Activated naive CD8-positive, alpha-beta T cell treated with anti-CD3 and anti-CD28 coated beads, Interleukin-2, amount 50 U/mL, for 24 hours (primary cell): ENCODE measurements at regions not wholly inside any gene's neighbourhood (a gene's known extent, or its start where the extent isn't known, plus 50 kb on each side); places are given as distances from the start of the nearest gene placed in this dataset.

Source experiments
- ATAC-seq: fragments of 150-1000 bp; cut with Tn5 transposase; one replicate; pipeline ENCODE4 v1.10.0; 2021
- DNase-seq: peaks from one replicate; pipeline ENCODE4 v3.0.0; 2021
- H3K27ac Mint-ChIP-seq: one replicate; pipeline ENCODE4 v1.8.0; 2021; ENCODE audit warnings: mild to moderate bottlenecking, mixed read lengths
- H3K27me3 Mint-ChIP-seq: one replicate; pipeline ENCODE4 v1.8.0; 2021; ENCODE audit warnings: mixed read lengths
- H3K36me3 Mint-ChIP-seq: one replicate; pipeline ENCODE4 v1.8.0; 2021; ENCODE audit warnings: low read depth, mixed read lengths
- H3K4me1 Mint-ChIP-seq: one replicate; pipeline ENCODE4 v1.8.0; 2021; ENCODE audit warnings: mixed read lengths
- H3K4me3 Mint-ChIP-seq: one replicate; pipeline ENCODE4 v1.8.0; 2021; ENCODE audit warnings: mild to moderate bottlenecking, moderate library complexity, mixed read lengths
- H3K9me3 Mint-ChIP-seq: one replicate; pipeline ENCODE4 v1.8.0; 2021; ENCODE audit warnings: mixed read lengths

DNA sequence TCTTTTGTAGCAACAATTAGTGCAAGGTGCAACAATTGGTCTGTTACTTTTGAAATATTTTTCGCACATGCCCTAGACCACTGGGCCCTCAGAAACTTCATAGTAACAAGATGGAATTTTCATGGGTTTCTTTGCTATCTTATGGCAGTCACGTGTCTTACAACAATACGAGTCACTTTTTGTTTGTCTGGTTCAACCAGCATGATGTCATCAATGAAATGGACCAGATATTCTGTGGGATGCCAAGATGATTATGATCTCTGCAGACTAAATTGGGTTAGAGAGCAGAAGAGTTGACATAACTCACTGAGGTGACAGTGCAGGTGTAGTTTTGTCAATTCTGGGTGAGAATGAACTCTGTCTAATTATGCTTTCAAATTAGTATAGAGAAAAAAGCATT lies 239.6 kb upstream of the RIOK2 start:
- Mint-ChIP-seq H3K9me3 (no peaks in the 10 kb centered on the region), H3K4me3 (no peak overlapping the region), H3K27me3 (no peaks in the 10 kb centered on the region), H3K4me1 (no peaks in the 10 kb centered on the region), H3K27ac (no peak overlapping the region), H3K36me3 (no peaks in the 10 kb centered on the region)
- no peak for DNase-seq
- ATAC-seq = no peak

DNA sequence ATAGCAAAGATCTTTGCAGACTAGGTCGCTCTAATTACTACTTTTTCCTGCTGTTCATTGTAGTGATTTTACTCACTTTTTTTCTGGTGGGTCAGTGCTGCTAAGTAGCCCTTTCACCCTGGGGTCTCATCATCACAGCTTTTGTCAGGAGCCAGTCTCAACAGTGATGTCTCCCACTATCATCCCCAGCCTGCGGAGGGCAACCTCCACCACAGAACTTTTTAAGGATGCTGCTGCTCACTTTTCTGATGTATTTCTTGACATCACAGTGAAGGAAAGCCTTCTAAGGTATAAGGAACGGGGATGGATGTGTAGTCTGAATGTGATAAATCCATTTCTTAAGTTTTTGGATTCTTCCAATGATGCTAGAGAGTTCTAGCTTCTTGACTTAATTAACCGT lies 242.5 kb upstream of the RIOK2 start:
- H3K36me3 Mint-ChIP-seq = no peaks in the 10 kb centered on the region
- no peaks in the 10 kb centered on the region for H3K27me3 Mint-ChIP-seq
- ATAC-seq (no peak), DNase-seq (no peak)
- no peaks in the 10 kb centered on the region for H3K9me3 Mint-ChIP-seq
- H3K4me1 Mint-ChIP-seq = no peaks in the 10 kb centered on the region
- H3K27ac Mint-ChIP-seq = no peak overlapping the region
- no peak overlapping the region for H3K4me3 Mint-ChIP-seq

DNA sequence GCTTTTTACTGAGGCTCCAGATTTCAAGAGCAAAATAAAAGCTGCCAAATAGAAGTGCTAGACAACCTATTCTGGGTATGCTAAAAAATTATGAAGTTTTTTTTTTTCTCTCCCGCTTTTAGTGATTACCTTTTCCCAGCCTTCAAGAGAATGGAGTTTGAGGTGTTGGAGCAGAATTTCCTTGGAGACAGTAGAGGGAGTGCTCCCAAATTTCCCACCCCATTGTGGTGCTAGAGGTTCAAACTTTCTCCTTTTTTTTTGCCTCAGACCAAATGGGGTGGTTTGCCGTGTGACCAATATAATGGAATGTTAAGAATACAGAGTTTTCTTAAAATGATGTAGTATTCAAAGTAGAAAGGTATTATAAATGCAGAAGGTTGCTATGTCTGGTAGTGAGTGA lies 244.2 kb upstream of the RIOK2 start:
- Mint-ChIP-seq H3K9me3 (no peaks in the 10 kb centered on the region), H3K4me3 (no peak overlapping the region), H3K4me1 (no peaks in the 10 kb centered on the region), H3K27ac (no peak overlapping the region), H3K27me3 (no peaks in the 10 kb centered on the region), H3K36me3 (no peaks in the 10 kb centered on the region)
- DNase-seq (no peak), ATAC-seq (no peak)

DNA sequence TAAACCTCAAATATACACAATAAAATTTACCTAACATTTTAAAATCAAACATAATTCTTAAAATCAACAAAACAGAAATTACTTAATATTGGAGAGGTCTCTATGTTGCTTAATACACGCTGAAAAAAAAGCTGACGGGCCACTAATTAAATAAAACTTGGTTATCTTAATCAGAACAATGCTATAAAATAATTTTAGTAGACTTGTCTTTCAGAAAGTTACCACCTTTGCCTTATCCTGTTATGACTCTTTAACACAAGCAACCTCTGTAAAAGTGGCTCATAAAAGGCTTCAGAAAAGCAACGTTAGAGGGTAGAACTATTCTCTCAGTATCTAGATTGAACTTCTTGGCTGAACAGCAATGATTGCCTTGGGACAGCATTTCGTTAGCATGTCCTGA lies 251.0 kb upstream of the RIOK2 start:
- H3K4me1 Mint-ChIP-seq = no peaks in the 10 kb centered on the region
- ATAC-seq (no peak), DNase-seq (no peak)
- no peaks in the 10 kb centered on the region for H3K36me3 Mint-ChIP-seq
- H3K9me3 Mint-ChIP-seq = no peaks in the 10 kb centered on the region
- H3K27ac Mint-ChIP-seq = no peak overlapping the region
- H3K4me3 Mint-ChIP-seq = no peak overlapping the region
- no peaks in the 10 kb centered on the region for H3K27me3 Mint-ChIP-seq

DNA sequence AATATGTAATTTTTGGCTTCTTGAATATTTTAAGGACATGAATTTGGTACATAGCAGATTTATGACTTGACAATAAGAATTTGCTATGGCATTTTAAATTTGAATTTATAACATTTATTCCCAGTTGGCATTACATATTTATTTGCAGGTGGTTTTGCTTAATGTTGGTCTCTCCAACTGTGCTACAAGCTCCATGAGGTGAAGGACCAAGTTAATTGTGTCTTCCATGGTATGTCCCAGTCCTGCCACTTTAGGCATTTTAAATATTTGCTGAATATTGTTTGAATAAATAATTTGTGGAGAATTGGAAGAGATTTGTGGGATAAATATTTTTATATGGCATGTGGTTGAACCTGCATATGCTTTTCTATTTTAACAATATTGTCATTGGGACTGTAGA lies 253.4 kb upstream of the RIOK2 start:
- Mint-ChIP-seq H3K27me3 (no peaks in the 10 kb centered on the region), H3K9me3 (no peaks in the 10 kb centered on the region), H3K27ac (no peak overlapping the region), H3K4me3 (no peak overlapping the region), H3K36me3 (no peaks in the 10 kb centered on the region), H3K4me1 (no peaks in the 10 kb centered on the region)
- no peak for DNase-seq
- ATAC-seq = no peak

DNA sequence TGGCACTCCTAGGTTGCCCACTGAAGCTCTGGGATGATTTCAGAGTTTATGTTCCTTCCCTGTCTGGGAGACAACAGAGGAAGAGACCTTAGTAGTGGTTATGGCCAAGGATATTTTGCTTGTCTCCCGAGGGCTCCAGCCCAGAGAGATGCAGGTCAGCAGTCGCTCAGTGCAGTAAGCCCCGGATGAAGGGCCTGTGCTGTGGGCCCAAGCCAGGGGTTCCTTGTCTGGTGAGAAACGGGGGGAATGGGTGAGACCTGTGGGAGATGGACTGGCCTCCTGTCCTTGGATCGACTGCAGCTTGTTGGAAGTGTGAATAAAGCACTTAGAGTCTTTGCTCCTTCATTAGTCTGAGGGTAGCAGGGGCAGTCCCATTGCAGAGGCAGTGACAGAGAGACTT lies 260.7 kb upstream of the RIOK2 start:
- Mint-ChIP-seq H3K4me1 (no peaks in the 10 kb centered on the region), H3K9me3 (peaks cover 18% of the 10 kb centered on the region), H3K4me3 (no peak overlapping the region), H3K27me3 (no peaks in the 10 kb centered on the region), H3K36me3 (no peaks in the 10 kb centered on the region), H3K27ac (no peak overlapping the region)
- DNase-seq (no peak), ATAC-seq (no peak)

DNA sequence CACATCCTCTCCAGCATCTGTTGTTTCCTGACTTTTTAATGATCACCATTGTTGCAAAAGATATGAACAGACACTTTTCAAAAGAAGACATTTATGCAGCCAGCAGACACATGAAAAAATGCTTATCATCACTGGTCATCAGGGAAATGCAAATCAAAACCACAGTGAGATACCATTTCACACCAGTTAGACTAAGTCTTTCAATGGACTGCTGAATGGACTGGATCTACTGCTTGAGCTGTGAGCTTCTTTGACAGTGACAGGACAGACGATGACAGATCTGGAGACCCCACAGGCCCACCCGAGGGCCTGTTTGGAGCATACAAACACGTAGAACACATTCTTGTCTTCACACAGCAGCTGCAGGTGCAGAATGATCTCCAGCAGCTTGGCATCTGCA lies 266.1 kb upstream of the RIOK2 start:
- Mint-ChIP-seq H3K27ac (no peak overlapping the region), H3K4me3 (no peak overlapping the region), H3K36me3 (no peaks in the 10 kb centered on the region), H3K4me1 (no peaks in the 10 kb centered on the region), H3K9me3 (peaks cover 8% of the 10 kb centered on the region), H3K27me3 (no peaks in the 10 kb centered on the region)
- ATAC-seq = no peak
- no peak for DNase-seq

DNA sequence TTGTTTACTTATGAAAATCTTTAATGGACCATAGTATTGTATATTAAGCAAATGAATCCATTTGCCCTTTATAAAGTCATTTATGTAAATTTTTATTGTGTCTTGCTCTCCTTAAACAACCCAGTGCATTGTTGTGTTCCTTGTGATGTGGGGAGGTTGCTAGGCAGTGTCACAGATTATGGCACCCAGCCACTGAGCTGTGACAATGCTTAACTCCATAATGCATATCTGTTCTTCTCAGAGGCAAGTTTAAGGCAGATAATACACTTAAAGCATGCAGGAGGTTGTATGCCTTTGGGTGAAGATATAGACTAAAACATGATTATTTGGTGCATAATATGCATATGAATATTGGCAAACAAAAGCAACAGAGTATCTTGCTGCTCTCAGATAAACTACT lies 269.6 kb upstream of the RIOK2 start:
- H3K27ac Mint-ChIP-seq = no peak overlapping the region
- ATAC-seq = no peak
- H3K4me1 Mint-ChIP-seq = no peaks in the 10 kb centered on the region
- H3K9me3 Mint-ChIP-seq = no peaks in the 10 kb centered on the region
- DNase-seq = no peak
- no peaks in the 10 kb centered on the region for H3K27me3 Mint-ChIP-seq
- no peak overlapping the region for H3K4me3 Mint-ChIP-seq
- no peaks in the 10 kb centered on the region for H3K36me3 Mint-ChIP-seq

DNA sequence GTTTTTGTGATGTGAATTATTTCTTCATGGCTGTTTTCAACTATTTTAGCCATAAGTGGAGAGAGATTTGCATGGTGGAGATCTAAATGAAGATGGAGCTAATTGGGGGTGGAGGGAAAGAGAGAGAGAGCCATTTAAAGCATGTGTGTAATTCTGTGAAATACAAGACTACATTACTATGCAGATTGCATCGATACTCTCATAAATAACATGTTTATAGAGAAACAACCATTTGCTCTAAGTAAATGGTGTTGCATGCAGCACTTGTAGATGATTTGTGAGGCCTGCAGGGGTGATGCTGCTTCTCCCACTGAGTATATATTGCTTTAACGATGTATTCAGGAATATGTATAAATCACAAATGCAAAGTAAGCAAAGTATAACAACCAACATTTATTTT lies 270.2 kb upstream of the RIOK2 start:
- no peak overlapping the region for H3K4me3 Mint-ChIP-seq
- no peaks in the 10 kb centered on the region for H3K9me3 Mint-ChIP-seq
- ATAC-seq = no peak
- no peaks in the 10 kb centered on the region for H3K36me3 Mint-ChIP-seq
- H3K27me3 Mint-ChIP-seq = no peaks in the 10 kb centered on the region
- no peak for DNase-seq
- H3K27ac Mint-ChIP-seq = no peak overlapping the region
- H3K4me1 Mint-ChIP-seq = no peaks in the 10 kb centered on the region

DNA sequence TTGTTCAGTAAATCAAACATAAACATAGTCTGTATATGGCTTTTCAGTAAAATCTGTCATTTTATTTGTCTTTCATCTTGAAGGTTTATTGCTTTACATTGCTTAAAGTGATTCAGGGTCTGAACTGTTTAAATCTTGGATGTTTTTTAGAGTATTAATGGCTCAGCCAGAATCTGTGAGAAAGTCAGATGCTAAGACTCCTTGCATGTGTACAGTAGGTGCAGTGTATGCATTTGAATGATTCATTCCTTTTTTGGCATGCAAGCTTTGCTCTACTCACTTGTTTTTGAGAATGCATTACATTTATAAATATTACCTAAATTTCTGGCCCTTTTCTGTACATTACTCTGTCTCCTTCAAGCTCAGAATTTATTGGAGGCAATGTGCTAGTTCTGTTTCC lies 271.0 kb upstream of the RIOK2 start:
- Mint-ChIP-seq H3K9me3 (no peaks in the 10 kb centered on the region), H3K4me3 (no peak overlapping the region), H3K36me3 (no peaks in the 10 kb centered on the region), H3K4me1 (no peaks in the 10 kb centered on the region), H3K27ac (no peak overlapping the region), H3K27me3 (no peaks in the 10 kb centered on the region)
- DNase-seq (no peak), ATAC-seq (no peak)

DNA sequence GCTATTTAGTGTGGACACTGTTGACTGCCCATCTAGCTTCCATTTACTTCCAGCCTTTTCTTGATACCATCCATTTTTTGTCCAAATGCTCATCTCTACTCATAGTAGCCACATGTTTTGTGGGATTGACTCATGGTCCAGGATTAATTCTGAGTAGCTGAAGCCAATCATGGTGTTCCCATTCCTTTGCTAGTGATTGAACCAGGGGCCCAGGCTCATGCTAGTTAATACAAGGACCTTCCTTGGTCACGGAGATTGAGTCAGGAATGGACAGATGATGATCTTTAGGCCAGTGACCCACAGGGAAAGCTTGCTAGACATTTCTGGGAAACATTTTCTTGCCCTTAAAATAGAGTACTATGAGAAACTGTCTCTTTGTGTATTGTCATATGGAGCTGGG lies 272.9 kb upstream of the RIOK2 start:
- Mint-ChIP-seq H3K4me3 (no peak overlapping the region), H3K36me3 (no peaks in the 10 kb centered on the region), H3K9me3 (no peaks in the 10 kb centered on the region), H3K27ac (no peak overlapping the region), H3K27me3 (no peaks in the 10 kb centered on the region), H3K4me1 (no peaks in the 10 kb centered on the region)
- DNase-seq (no peak), ATAC-seq (no peak)

DNA sequence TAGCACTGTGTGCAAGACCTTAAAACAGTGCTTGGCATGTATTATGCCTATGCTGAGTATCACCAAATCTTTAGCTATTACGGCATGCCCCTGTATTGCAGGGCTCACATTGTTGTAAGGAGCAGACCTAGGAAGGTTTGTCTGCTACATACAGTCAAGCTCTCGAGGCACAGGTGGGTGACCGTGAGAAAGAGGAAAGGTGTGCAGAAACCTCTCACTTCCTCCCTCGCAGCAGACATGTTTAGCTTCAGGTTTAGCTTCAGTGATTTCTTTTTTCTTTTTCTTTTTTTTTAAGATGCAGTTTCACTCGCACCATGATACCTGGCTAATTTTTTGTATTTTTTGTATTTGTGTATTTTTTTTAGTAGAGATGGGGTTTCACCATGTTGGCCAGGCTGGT lies 275.8 kb upstream of the RIOK2 start:
- H3K4me1 Mint-ChIP-seq = no peaks in the 10 kb centered on the region
- H3K36me3 Mint-ChIP-seq = no peaks in the 10 kb centered on the region
- H3K27ac Mint-ChIP-seq = no peak overlapping the region
- ATAC-seq (no peak), DNase-seq (no peak)
- H3K4me3 Mint-ChIP-seq = no peak overlapping the region
- H3K9me3 Mint-ChIP-seq = no peaks in the 10 kb centered on the region
- no peaks in the 10 kb centered on the region for H3K27me3 Mint-ChIP-seq

DNA sequence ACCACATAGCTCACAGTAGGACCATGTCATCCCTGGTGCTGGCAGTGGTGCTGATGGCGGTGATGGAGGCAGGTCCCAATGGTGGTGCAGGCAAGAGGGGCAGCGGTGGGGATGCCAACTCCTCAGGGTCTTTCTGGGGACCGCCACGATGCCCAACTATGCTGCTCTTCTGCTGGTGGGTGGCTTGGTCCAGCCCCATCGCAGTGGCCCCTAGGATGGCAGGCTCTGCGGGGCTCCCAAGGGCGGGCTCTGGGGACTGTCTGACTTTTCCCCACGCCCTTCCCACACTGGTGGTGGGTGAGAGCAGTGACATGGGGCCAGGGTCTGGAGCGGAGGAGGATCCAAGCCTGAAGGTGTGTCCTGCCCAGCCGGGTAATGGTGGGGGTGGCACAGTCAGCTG lies 288.9 kb upstream of the RIOK2 start:
- no peak overlapping the region for H3K27ac Mint-ChIP-seq
- no peaks in the 10 kb centered on the region for H3K27me3 Mint-ChIP-seq
- ATAC-seq = no peak
- no peak overlapping the region for H3K4me3 Mint-ChIP-seq
- peaks cover 7% of the 10 kb centered on the region for H3K9me3 Mint-ChIP-seq
- H3K36me3 Mint-ChIP-seq = no peaks in the 10 kb centered on the region
- no peak for DNase-seq
- no peaks in the 10 kb centered on the region for H3K4me1 Mint-ChIP-seq

DNA sequence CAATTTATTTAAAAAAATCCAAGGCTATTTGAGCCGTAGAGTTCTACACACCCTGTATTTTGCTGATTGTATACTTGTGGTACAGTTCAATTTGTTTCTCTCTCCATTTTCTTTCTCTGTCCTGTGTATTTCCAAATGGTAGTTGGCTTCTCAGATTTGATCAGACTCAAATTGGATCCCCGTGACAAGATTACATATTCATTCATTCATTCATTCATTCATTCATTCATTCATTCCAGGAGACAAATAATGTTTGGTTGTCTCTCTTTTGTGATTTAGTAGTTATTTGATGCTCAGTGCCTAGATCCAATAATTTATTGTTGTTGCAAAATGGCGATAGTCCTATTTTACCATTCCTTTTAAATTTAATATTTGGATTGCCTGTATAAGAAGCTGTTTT lies 292.8 kb upstream of the RIOK2 start:
- H3K27me3 Mint-ChIP-seq = peaks cover 1% of the 10 kb centered on the region
- H3K27ac Mint-ChIP-seq = no peak overlapping the region
- H3K36me3 Mint-ChIP-seq = no peaks in the 10 kb centered on the region
- DNase-seq (no peak), ATAC-seq (no peak)
- H3K4me1 Mint-ChIP-seq = no peaks in the 10 kb centered on the region
- no peak overlapping the region for H3K4me3 Mint-ChIP-seq
- H3K9me3 Mint-ChIP-seq = no peaks in the 10 kb centered on the region

DNA sequence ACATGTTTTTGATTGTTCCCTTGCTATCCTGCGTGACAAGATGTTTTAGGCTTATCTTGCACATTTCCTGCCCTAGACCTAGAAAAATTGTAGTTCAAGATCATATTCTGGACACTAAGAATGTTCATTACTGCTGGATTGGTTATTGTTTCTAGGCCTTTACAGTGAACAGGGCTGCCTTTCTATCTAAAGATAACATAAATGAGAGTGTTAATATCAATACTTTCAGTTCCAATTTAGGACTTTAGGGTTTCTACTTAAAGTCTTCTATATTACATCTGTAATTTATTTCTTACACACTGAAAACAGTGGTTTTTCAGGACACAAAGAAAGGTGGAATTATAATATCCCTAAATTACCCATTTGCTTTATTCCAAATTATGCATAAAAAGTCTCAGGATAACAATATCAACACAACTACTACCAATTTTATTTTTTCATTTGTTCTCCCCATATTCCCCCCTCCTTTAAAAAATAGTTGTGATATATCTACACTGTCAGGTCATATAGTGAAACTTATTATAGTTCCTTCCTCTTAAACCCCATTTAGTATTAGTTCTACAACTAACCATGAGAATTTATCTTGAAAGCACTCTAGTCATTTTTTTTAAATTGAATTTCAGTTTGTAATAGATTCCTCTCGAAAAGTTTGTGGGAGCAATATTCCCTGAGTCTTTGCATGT lies 293.9 kb upstream of the RIOK2 start:
- no peaks in the 10 kb centered on the region for H3K9me3 Mint-ChIP-seq
- no peak overlapping the region for H3K27ac Mint-ChIP-seq
- no peaks in the 10 kb centered on the region for H3K4me1 Mint-ChIP-seq
- no peak for ATAC-seq
- H3K36me3 Mint-ChIP-seq = no peaks in the 10 kb centered on the region
- H3K4me3 Mint-ChIP-seq = no peak overlapping the region
- no peak for DNase-seq
- H3K27me3 Mint-ChIP-seq = peaks cover 1% of the 10 kb centered on the region

DNA sequence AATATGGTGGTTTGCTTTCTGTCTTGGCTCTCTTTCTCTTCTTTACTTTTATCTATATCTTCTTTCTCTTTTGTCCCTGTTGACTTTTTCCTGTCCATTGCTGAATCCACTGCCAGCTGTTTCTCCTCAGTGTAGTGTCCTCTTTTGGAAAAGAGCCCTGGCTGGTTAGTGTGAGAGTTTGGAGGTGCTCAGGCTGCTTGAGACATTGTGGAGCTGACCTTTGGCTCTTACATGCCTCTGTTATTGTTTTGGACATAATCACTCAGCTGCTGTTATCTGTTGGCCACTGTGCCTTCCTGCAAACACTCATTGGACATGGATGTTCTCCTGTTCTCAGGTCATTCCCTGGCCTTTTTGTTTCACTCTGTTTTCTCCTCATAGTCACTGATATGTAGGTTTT lies 295.4 kb upstream of the RIOK2 start:
- ATAC-seq = no peak
- H3K4me3 Mint-ChIP-seq = no peak overlapping the region
- no peaks in the 10 kb centered on the region for H3K36me3 Mint-ChIP-seq

More for the DNA sequence above, 295.4 kb upstream of the RIOK2 start:
- DNase-seq = no peak
- Mint-ChIP-seq H3K27me3 (peaks cover 1% of the 10 kb centered on the region), H3K9me3 (no peaks in the 10 kb centered on the region), H3K4me1 (no peaks in the 10 kb centered on the region), H3K27ac (no peak overlapping the region)
